H9 (cell line): ENCODE measurements at regions not wholly inside any gene's neighbourhood (a gene's known extent, or its start where the extent isn't known, plus 50 kb on each side); places are given as distances from the start of the nearest gene placed in this dataset.

Experiments
- DNase-seq: peaks from one replicate; pipeline ENCODE4 v3.0.0-alpha.2; 2017
- H2AFZ ChIP-seq: one replicate; pipeline ENCODE4 v1.6.1; 2013; ENCODE audit warnings: mild to moderate bottlenecking, low read length, control low read depth, moderate library complexity
- H2AK5ac ChIP-seq: 2 replicates; pipeline ENCODE4 v1.6.1; 2013; ENCODE audit warnings: low read length, control low read depth, mixed read lengths; ENCODE audit not compliant: insufficient read length
- H2BK120ac ChIP-seq: one replicate; pipeline ENCODE4 v1.6.1; 2013; ENCODE audit warnings: low read depth, mild to moderate bottlenecking, low read length, control low read depth, inconsistent platforms; ENCODE audit not compliant: poor library complexity, severe bottlenecking
- H2BK12ac ChIP-seq: 2 replicates; pipeline ENCODE4 v1.6.1; 2013; ENCODE audit warnings: low read length, control low read depth, mixed read lengths, low read depth; ENCODE audit not compliant: insufficient read length
- H2BK15ac ChIP-seq: 2 replicates; pipeline ENCODE4 v1.6.1; 2013; ENCODE audit warnings: low read depth, low read length, control low read depth
- H2BK20ac ChIP-seq: one replicate; pipeline ENCODE4 v1.6.1; 2013; ENCODE audit warnings: low read depth, mild to moderate bottlenecking, low read length, control low read depth, inconsistent platforms; ENCODE audit not compliant: poor library complexity, severe bottlenecking
- H2BK5ac ChIP-seq: 2 replicates; pipeline ENCODE4 v1.6.1; 2013; ENCODE audit warnings: low read length, control low read depth, mixed read lengths; ENCODE audit not compliant: insufficient read length
- H3K14ac ChIP-seq: 2 replicates; pipeline ENCODE4 v1.6.1; 2013; ENCODE audit warnings: low read length, control low read depth; ENCODE audit not compliant: insufficient read depth
- H3K18ac ChIP-seq: 2 replicates; pipeline ENCODE4 v1.6.1; 2013; ENCODE audit warnings: low read depth, mild to moderate bottlenecking, mixed read lengths, low read length, control low read depth; ENCODE audit not compliant: insufficient read length
- H3K23ac ChIP-seq: 2 replicates; pipeline ENCODE4 v1.6.1; 2013; ENCODE audit warnings: low read length, control low read depth, mixed read lengths, low read depth; ENCODE audit not compliant: insufficient read length
- H3K23me2 ChIP-seq: 2 replicates; pipeline ENCODE4 v1.6.1; 2013; ENCODE audit warnings: low read depth, mild to moderate bottlenecking, mixed read lengths, low read length, control low read depth; ENCODE audit not compliant: insufficient read length, poor library complexity, severe bottlenecking
- H3K27ac ChIP-seq: 2 replicates; pipeline ENCODE4 v1.5.1; 2013; ENCODE audit warnings: low read length, control low read depth, mixed read lengths, low read depth; ENCODE audit not compliant: insufficient read length
- H3K27me3 ChIP-seq: 2 replicates; pipeline ENCODE4 v1.6.1; 2013; ENCODE audit warnings: low read length, control low read depth, inconsistent platforms; ENCODE audit not compliant: insufficient read depth
- H3K4ac ChIP-seq: 2 replicates; pipeline ENCODE4 v1.6.1; 2013; ENCODE audit warnings: low read depth, mild to moderate bottlenecking, control low read depth, inconsistent platforms, low read length, moderate library complexity
- H3K4me1 ChIP-seq: 2 replicates; pipeline ENCODE4 v1.6.1; 2013; ENCODE audit warnings: low read length, control low read depth, inconsistent platforms; ENCODE audit not compliant: insufficient read depth
- H3K4me2 ChIP-seq: 2 replicates; pipeline ENCODE4 v1.6.1; 2013; ENCODE audit warnings: low read length, control low read depth, mixed read lengths; ENCODE audit not compliant: insufficient read length, insufficient read depth
- H3K56ac ChIP-seq: 2 replicates; pipeline ENCODE4 v1.6.1; 2013; ENCODE audit warnings: low read depth, mild to moderate bottlenecking, mixed read lengths, low read length, control low read depth; ENCODE audit not compliant: insufficient read length
- H3K79me1 ChIP-seq: 2 replicates; pipeline ENCODE4 v1.6.1; 2013; ENCODE audit warnings: low read depth, mild to moderate bottlenecking, moderate library complexity, low read length, control low read depth, inconsistent platforms; ENCODE audit not compliant: insufficient read depth, poor library complexity, severe bottlenecking
- H3K79me2 ChIP-seq: 2 replicates; pipeline ENCODE4 v1.6.1; 2013; ENCODE audit warnings: low read length, control low read depth, inconsistent platforms; ENCODE audit not compliant: insufficient read depth
- H3K9ac ChIP-seq: 2 replicates; pipeline ENCODE4 v1.6.1; 2013; ENCODE audit warnings: low read length, control low read depth, mixed read lengths; ENCODE audit not compliant: insufficient read length; ENCODE audit errors: extremely low read depth
- H3K9me3 ChIP-seq: one replicate; pipeline ENCODE4 v1.6.1; 2013; ENCODE audit warnings: low read depth, low read length, inconsistent platforms; ENCODE audit not compliant: control insufficient read depth
- H3T11ph ChIP-seq: one replicate; pipeline ENCODE4 v1.6.1; 2013; ENCODE audit warnings: mild to moderate bottlenecking, low read length, control low read depth, inconsistent platforms
- H4K20me1 ChIP-seq: one replicate; pipeline ENCODE4 v1.6.1; 2013; ENCODE audit not compliant: control insufficient read depth, insufficient read length, insufficient read depth
- H4K5ac ChIP-seq: 2 replicates; pipeline ENCODE4 v1.6.1; 2013; ENCODE audit warnings: low read depth, mild to moderate bottlenecking, mixed read lengths, low read length, control low read depth; ENCODE audit not compliant: insufficient read length
- H4K8ac ChIP-seq: replicated peaks from 2 replicates; pipeline ENCODE4 v1.6.1; 2013; ENCODE audit warnings: low read length, control low read depth, mixed read lengths, low read depth; ENCODE audit not compliant: insufficient read length
- H4K91ac ChIP-seq: 2 replicates; pipeline ENCODE4 v1.6.1; 2013; ENCODE audit warnings: low read depth, mild to moderate bottlenecking, moderate library complexity, mixed read lengths, low read length, control low read depth; ENCODE audit not compliant: insufficient read length
- H3K27ac Mint-ChIP-seq, 3 experiments: 2 replicates in 2 of 3; 3 replicates in 1 of 3; pipeline ENCODE4 v1.8.0; 2020 to 2021; ENCODE audit warnings: mixed read lengths in 3 of 3, mild to moderate bottlenecking in 1 of 3, moderate library complexity in 1 of 3
- H3K27me3 Mint-ChIP-seq: 2 replicates; pipeline ENCODE4 v1.8.0; 2021; ENCODE audit warnings: low read depth, mild to moderate bottlenecking, moderate library complexity, mixed read lengths
- H3K36me3 Mint-ChIP-seq, 3 experiments: 2 replicates in 2 of 3; 3 replicates in 1 of 3; pipeline ENCODE4 v1.8.0; 2020 to 2021; ENCODE audit warnings: low read depth in 3 of 3, mixed read lengths in 3 of 3; ENCODE audit not compliant: insufficient read depth in 1 of 3
- H3K4me1 Mint-ChIP-seq, 2 experiments: 2 replicates each; pipeline ENCODE4 v1.8.0; 2020; ENCODE audit warnings: mixed read lengths in 2 of 2
- H3K4me3 Mint-ChIP-seq, 2 experiments: 2 replicates in 1 of 2; 3 replicates in 1 of 2; pipeline ENCODE4 v1.8.0; 2020 to 2021; ENCODE audit warnings: mild to moderate bottlenecking in 2 of 2, mixed read lengths in 2 of 2, moderate library complexity in 1 of 2
- H3K9me3 Mint-ChIP-seq, 2 experiments: 2 replicates in 1 of 2; 3 replicates in 1 of 2; pipeline ENCODE4 v1.8.0; 2020; ENCODE audit warnings: mild to moderate bottlenecking in 2 of 2, mixed read lengths in 2 of 2, moderate library complexity in 1 of 2
- WGBS: extraction: QIAGEN DNeasy Blood & Tissue Kit; methylation state at CpG from one replicate; pipeline ENCODE4 v1.1.7; 2013; ENCODE audit warnings: missing lambda C conversion rate, low lambda C conversion rate, mixed read lengths; ENCODE audit not compliant: insufficient read length; ENCODE audit errors: extremely low coverage; 5-methylcytosine and 5-hydroxymethylcytosine counted together
- TF ChIP-seq, protein P1 (sequence below): fragments of 200-600 bp; sonication (generic); conservative IDR thresholded peaks from 3 replicates; pipeline ENCODE4 v1.8.0; 2021; ENCODE audit warnings: antibody characterized with exemption, mild to moderate bottlenecking

DNA sequence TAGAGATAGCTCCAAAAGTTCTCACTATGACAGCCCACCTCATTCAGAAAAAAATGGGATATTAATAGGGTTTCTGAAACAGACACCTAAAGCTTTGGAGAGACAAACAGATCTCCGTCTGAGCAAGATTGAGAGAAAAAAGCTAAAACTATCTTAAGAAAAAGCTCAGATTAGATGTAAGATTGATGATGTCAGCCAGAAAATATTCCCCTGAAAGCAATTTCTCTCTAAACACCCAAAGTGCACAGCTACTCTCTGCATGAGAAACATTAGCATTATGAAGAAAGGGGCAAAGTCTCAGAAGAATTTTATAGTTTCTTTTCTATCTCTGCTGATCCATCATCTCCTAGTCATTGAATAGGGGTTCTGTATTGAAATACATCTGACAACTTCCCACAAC is 148.9 kb downstream of the ZNF737 start:
- H2BK5ac ChIP-seq, result no peak overlapping the region
- H3K27me3 ChIP-seq, result no peaks in the 10 kb centered on the region
- H2AK5ac ChIP-seq, result no peak overlapping the region
- peaks cover 5% of the 10 kb centered on the region; the same call in 1 of the 2 replicates for H3K79me2 ChIP-seq
- DNase-seq, result no peak
- no peak overlapping the region for H4K5ac ChIP-seq
- H3K79me1 ChIP-seq, result no peaks in the 10 kb centered on the region
- no peaks in the 10 kb centered on the region for H3K23me2 ChIP-seq
- no peaks in the 10 kb centered on the region for H4K20me1 ChIP-seq
- H3K9me3 ChIP-seq, result no peaks in the 10 kb centered on the region
- H3K56ac ChIP-seq, result no peak overlapping the region
- H3K4ac ChIP-seq, result no peak overlapping the region
- H3K4me2 ChIP-seq, result no peak overlapping the region
- H2AFZ ChIP-seq, result no peak overlapping the region
- no peaks in the 10 kb centered on the region for H3K4me1 ChIP-seq
- Mint-ChIP-seq H3K27me3 (no peaks in the 10 kb centered on the region), H3K36me3 (peaks cover 25 to 51% (median 46%) of the 10 kb centered on the region in 3 experiments), H3K4me3 (no peak overlapping the region), H3K9me3 (peaks cover 0 to 7% of the 10 kb centered on the region in 2 experiments; a peak in 3 of 5 replicates), H3K4me1 (peaks cover 9 to 11% of the 10 kb centered on the region in 2 experiments), H3K27ac (no peak overlapping the region)
- H3T11ph ChIP-seq, result no peak overlapping the region
- H3K23ac ChIP-seq, result no peak overlapping the region
- no peak overlapping the region for H2BK120ac ChIP-seq
- no peak overlapping the region for H2BK12ac ChIP-seq
- H3K9ac ChIP-seq, result no peak overlapping the region
- no peak overlapping the region for H4K8ac ChIP-seq
- H3K27ac ChIP-seq, result no peak overlapping the region
- no CpG with 5 or more reads among the region's 1 CpG for WGBS
- no peak overlapping the region for H2BK20ac ChIP-seq
- TF ChIP-seq, protein P1, sequence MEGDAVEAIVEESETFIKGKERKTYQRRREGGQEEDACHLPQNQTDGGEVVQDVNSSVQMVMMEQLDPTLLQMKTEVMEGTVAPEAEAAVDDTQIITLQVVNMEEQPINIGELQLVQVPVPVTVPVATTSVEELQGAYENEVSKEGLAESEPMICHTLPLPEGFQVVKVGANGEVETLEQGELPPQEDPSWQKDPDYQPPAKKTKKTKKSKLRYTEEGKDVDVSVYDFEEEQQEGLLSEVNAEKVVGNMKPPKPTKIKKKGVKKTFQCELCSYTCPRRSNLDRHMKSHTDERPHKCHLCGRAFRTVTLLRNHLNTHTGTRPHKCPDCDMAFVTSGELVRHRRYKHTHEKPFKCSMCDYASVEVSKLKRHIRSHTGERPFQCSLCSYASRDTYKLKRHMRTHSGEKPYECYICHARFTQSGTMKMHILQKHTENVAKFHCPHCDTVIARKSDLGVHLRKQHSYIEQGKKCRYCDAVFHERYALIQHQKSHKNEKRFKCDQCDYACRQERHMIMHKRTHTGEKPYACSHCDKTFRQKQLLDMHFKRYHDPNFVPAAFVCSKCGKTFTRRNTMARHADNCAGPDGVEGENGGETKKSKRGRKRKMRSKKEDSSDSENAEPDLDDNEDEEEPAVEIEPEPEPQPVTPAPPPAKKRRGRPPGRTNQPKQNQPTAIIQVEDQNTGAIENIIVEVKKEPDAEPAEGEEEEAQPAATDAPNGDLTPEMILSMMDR, result no peak
- no peak overlapping the region for H3K14ac ChIP-seq
- no peak overlapping the region for H2BK15ac ChIP-seq
- no peak overlapping the region for H4K91ac ChIP-seq
- H3K18ac ChIP-seq, result no peak overlapping the region
